HUES48 (cell line): ENCODE measurements at regions not wholly inside any gene's neighbourhood (a gene's known extent, or its start where the extent isn't known, plus 50 kb on each side); places are given as distances from the start of the nearest gene placed in this dataset.
A peak's percentile ranks its signal among the peaks of the same experiment; 100 is the strongest.
"Not testable (repeated sequence)": the region's sequence is repeated elsewhere in the genome, so short reads cannot be mapped to it uniquely, and the experiment has no call there.

ENCODE experiments used
- H3K27ac ChIP-seq: one replicate; pipeline ENCODE4 v1.7.0; 2013; ENCODE audit warnings: low read depth, low read length, inconsistent platforms
- H3K27me3 ChIP-seq: 2 replicates; pipeline ENCODE4 v1.6.1; 2013; ENCODE audit warnings: mild to moderate bottlenecking, low read length; ENCODE audit not compliant: control insufficient read depth, insufficient read depth
- H3K36me3 ChIP-seq: 2 replicates; pipeline ENCODE4 v1.6.1; 2013; ENCODE audit warnings: low read length; ENCODE audit not compliant: control insufficient read depth, insufficient read depth
- H3K4me1 ChIP-seq: 2 replicates; pipeline ENCODE4 v1.6.1; 2013; ENCODE audit warnings: mild to moderate bottlenecking, low read length; ENCODE audit not compliant: control insufficient read depth, insufficient read depth
- H3K4me3 ChIP-seq: 2 replicates; pipeline ENCODE4 v1.5.1; 2013; ENCODE audit warnings: mild to moderate bottlenecking, low read depth, low read length
- H3K9ac ChIP-seq: 2 replicates; pipeline ENCODE4 v1.6.1; 2013; ENCODE audit warnings: mild to moderate bottlenecking, low read depth, low read length, moderate library complexity
- H3K9me3 ChIP-seq: 2 replicates; pipeline ENCODE4 v1.6.1; 2013; ENCODE audit warnings: low read length; ENCODE audit not compliant: control insufficient read depth, insufficient read depth

- Histone ChIP-seq H3K27ac (peak overlapping the region; percentile 45), H3K4me3 (no peak overlapping the region), H3K27me3 (no peaks in the 10 kb centered on the region), H3K4me1 (no peaks in the 10 kb centered on the region), H3K9me3 (no peaks in the 10 kb centered on the region), H3K9ac (no peak overlapping the region), H3K36me3 (no peaks in the 10 kb centered on the region)
Observed at GRCh38 chr10:122780391-122780790, 65.3 kb downstream of the CUZD1 start.

- H3K27me3 ChIP-seq: no peaks in the 10 kb centered on the region
- no peaks in the 10 kb centered on the region for H3K9me3 ChIP-seq
- H3K36me3 ChIP-seq: no peaks in the 10 kb centered on the region
- no peak overlapping the region for H3K9ac ChIP-seq
- peak overlapping the region; percentile 45 for H3K27ac ChIP-seq
- H3K4me1 ChIP-seq: no peaks in the 10 kb centered on the region
- no peak overlapping the region for H3K4me3 ChIP-seq
Observed at GRCh38 chr10:122779924-122780323, 65.7 kb downstream of the CUZD1 start.

- no peaks in the 10 kb centered on the region for H3K9me3 ChIP-seq
- H3K27me3 ChIP-seq: no peaks in the 10 kb centered on the region
Observed at GRCh38 chr10:122777515-122778059, 68.1 kb downstream of the CUZD1 start.

GRCh38 chr10:122774231-122774630, 71.4 kb downstream of the CUZD1 start:
- Histone ChIP-seq H3K27ac (no peak overlapping the region), H3K9me3 (no peaks in the 10 kb centered on the region), H3K4me3 (no peak overlapping the region), H3K36me3 (no peaks in the 10 kb centered on the region), H3K4me1 (no peaks in the 10 kb centered on the region), H3K27me3 (no peaks in the 10 kb centered on the region), H3K9ac (no peak overlapping the region)

More at GRCh38 chr10:122777515-122778059, 68.1 kb downstream of the CUZD1 start:
- H3K36me3 ChIP-seq: no peaks in the 10 kb centered on the region
- no peak overlapping the region for H3K27ac ChIP-seq
- H3K4me3 ChIP-seq: no peak overlapping the region
- H3K4me1 ChIP-seq: no peaks in the 10 kb centered on the region
- no peak overlapping the region for H3K9ac ChIP-seq

GRCh38 chr10:122771404-122771803, 71.8 kb upstream of the C10orf120 start:
- H3K4me3 ChIP-seq, H3K9me3 ChIP-seq, H3K9ac ChIP-seq, H3K27ac ChIP-seq, H3K36me3 ChIP-seq, H3K4me1 ChIP-seq, H3K27me3 ChIP-seq: not testable (repeated sequence)

- Histone ChIP-seq H3K9me3 (no peaks in the 10 kb centered on the region), H3K36me3 (no peaks in the 10 kb centered on the region), H3K4me3 (no peak overlapping the region), H3K27me3 (no peaks in the 10 kb centered on the region), H3K27ac (no peak overlapping the region), H3K4me1 (no peaks in the 10 kb centered on the region), H3K9ac (no peak overlapping the region)
Observed at GRCh38 chr10:122768389-122768745, 68.7 kb upstream of the C10orf120 start.

GRCh38 chr10:122767621-122768388, 68.2 kb upstream of the C10orf120 start:
- Histone ChIP-seq H3K9me3 (0 out of 2 replicates have a peak, but pooled peaks cover 5% of the 10 kb centered on the region), H3K9ac (no peak overlapping the region), H3K4me3 (no peak overlapping the region), H3K27me3 (no peaks in the 10 kb centered on the region), H3K36me3 (no peaks in the 10 kb centered on the region), H3K27ac (no peak overlapping the region), H3K4me1 (no peaks in the 10 kb centered on the region)

GRCh38 chr10:122765412-122765811, 65.8 kb upstream of the C10orf120 start:
- Histone ChIP-seq H3K4me3 (no peak overlapping the region), H3K9me3 (peaks cover 13% of the 10 kb centered on the region; the same call in 1 of the 2 replicates), H3K4me1 (no peaks in the 10 kb centered on the region), H3K27ac (no peak overlapping the region), H3K9ac (no peak overlapping the region), H3K36me3 (no peaks in the 10 kb centered on the region), H3K27me3 (no peaks in the 10 kb centered on the region)

- no peak overlapping the region for H3K4me3 ChIP-seq
Observed at GRCh38 chr10:122756656-122757055, 57.0 kb upstream of the C10orf120 start.

GRCh38 chr10:122754491-122755235, 55.0 kb upstream of the C10orf120 start:
- Histone ChIP-seq H3K27ac (no peak overlapping the region), H3K27me3 (no peaks in the 10 kb centered on the region), H3K9ac (no peak overlapping the region), H3K36me3 (no peaks in the 10 kb centered on the region), H3K4me3 (no peak overlapping the region), H3K9me3 (peaks cover 19% of the 10 kb centered on the region), H3K4me1 (no peaks in the 10 kb centered on the region)

More at GRCh38 chr10:122756656-122757055, 57.0 kb upstream of the C10orf120 start:
- H3K27me3 ChIP-seq: no peaks in the 10 kb centered on the region
- no peaks in the 10 kb centered on the region for H3K36me3 ChIP-seq
- no peaks in the 10 kb centered on the region for H3K4me1 ChIP-seq
- no peak overlapping the region for H3K9ac ChIP-seq
- no peak overlapping the region for H3K27ac ChIP-seq
- peaks cover 19% of the 10 kb centered on the region for H3K9me3 ChIP-seq

- Histone ChIP-seq H3K27ac (no peak overlapping the region), H3K4me3 (no peak overlapping the region), H3K27me3 (no peaks in the 10 kb centered on the region), H3K9ac (no peak overlapping the region), H3K9me3 (no peaks in the 10 kb centered on the region), H3K36me3 (no peaks in the 10 kb centered on the region), H3K4me1 (no peaks in the 10 kb centered on the region)
Observed at GRCh38 chr10:122749886-122750285, 50.2 kb upstream of the C10orf120 start.
